ENCODE measurements at regions not wholly inside any gene's neighbourhood (a gene's known extent, or its start where the extent isn't known, plus 50 kb on each side); places are given as distances from the start of the nearest gene placed in this dataset.

DNA sequence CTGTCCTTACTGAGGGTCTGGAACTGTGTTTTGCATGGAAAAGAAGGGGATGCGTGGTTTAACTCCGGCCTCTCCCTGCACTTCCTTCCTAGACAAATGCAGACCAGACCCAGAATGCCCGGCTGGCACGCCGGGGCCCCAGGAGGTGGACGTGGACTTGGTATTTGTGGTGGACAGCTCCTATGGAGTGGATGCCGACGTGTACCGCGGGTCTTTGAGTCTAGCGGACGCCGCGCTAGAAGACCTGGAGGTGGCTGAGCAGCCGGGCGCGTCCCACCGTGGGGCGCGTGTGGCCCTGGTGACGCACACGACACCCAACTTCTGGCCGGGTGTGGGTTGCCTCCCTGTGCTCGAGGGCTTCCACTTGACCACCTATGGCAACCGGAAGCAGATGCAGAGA is 81.8 kb upstream of the COL6A5 start:
- TF ChIP-seq, protein P1, sequence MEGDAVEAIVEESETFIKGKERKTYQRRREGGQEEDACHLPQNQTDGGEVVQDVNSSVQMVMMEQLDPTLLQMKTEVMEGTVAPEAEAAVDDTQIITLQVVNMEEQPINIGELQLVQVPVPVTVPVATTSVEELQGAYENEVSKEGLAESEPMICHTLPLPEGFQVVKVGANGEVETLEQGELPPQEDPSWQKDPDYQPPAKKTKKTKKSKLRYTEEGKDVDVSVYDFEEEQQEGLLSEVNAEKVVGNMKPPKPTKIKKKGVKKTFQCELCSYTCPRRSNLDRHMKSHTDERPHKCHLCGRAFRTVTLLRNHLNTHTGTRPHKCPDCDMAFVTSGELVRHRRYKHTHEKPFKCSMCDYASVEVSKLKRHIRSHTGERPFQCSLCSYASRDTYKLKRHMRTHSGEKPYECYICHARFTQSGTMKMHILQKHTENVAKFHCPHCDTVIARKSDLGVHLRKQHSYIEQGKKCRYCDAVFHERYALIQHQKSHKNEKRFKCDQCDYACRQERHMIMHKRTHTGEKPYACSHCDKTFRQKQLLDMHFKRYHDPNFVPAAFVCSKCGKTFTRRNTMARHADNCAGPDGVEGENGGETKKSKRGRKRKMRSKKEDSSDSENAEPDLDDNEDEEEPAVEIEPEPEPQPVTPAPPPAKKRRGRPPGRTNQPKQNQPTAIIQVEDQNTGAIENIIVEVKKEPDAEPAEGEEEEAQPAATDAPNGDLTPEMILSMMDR (conservative IDR thresholded peaks at IDR 0.05; ENCODE audit: low read length): no peak
- no peaks in the 10 kb centered on the region for H3F3A ChIP-seq (ENCODE audit: low read depth)
- no peaks in the 10 kb centered on the region for H3K9me2 ChIP-seq (replicated peaks; ENCODE audit: low read depth, low read length)
- H3K4me3 ChIP-seq (ENCODE audit: low read length, poor library complexity, severe bottlenecking): no peak overlapping the region
- no peaks in the 10 kb centered on the region for H3K9me3 ChIP-seq (ENCODE audit: insufficient read depth, low read depth, low read length)
- no peaks in the 10 kb centered on the region for H3K79me2 ChIP-seq (ENCODE audit: insufficient read depth, low read length)
- no peak overlapping the region for H3K4me2 ChIP-seq (ENCODE audit: low read depth, low read length, poor library complexity, severe bottlenecking)
- H4K20me1 ChIP-seq (ENCODE audit: insufficient read depth, low read length, poor library complexity, severe bottlenecking): no peaks in the 10 kb centered on the region
- H3K9ac ChIP-seq (ENCODE audit: low read depth, low read length, poor library complexity, severe bottlenecking): no peak overlapping the region
- no peaks in the 10 kb centered on the region for H3K27me3 ChIP-seq (ENCODE audit: insufficient read depth, low read length, poor library complexity, severe bottlenecking)
- no peak overlapping the region for H2AFZ ChIP-seq (ENCODE audit: low read length)
- no peaks in the 10 kb centered on the region for H3K4me1 ChIP-seq (ENCODE audit: insufficient read depth, low read length, poor library complexity, severe bottlenecking)
- H3K36me3 ChIP-seq (ENCODE audit: insufficient read depth, low read length): no peaks in the 10 kb centered on the region

GRCh38 chr3:130266817-130267216 is 78.7 kb upstream of the COL6A5 start:
- H3K4me1 ChIP-seq (ENCODE audit: insufficient read depth, low read length, poor library complexity, severe bottlenecking): no peaks in the 10 kb centered on the region
- no peak overlapping the region for H3K4me2 ChIP-seq (ENCODE audit: low read depth, low read length, poor library complexity, severe bottlenecking)
- no peak overlapping the region for H3K9ac ChIP-seq (ENCODE audit: low read depth, low read length, poor library complexity, severe bottlenecking)
- no peak overlapping the region for H3K4me3 ChIP-seq (ENCODE audit: low read length, poor library complexity, severe bottlenecking)
- H3K27me3 ChIP-seq (ENCODE audit: insufficient read depth, low read length, poor library complexity, severe bottlenecking): no peaks in the 10 kb centered on the region
- H2AFZ ChIP-seq (ENCODE audit: low read length): no peak overlapping the region
- H3K9me2 ChIP-seq (replicated peaks; ENCODE audit: low read depth, low read length): no peaks in the 10 kb centered on the region
- no peaks in the 10 kb centered on the region for H3K36me3 ChIP-seq (ENCODE audit: insufficient read depth, low read length)
- no peak for TF ChIP-seq EZH2phosphoT487 (IDR thresholded peaks at IDR 0.05; ENCODE audit: borderline replicate concordance)
- TF ChIP-seq, protein P1 (conservative IDR thresholded peaks at IDR 0.05; ENCODE audit: low read length): no peak
- no peaks in the 10 kb centered on the region for H3K9me3 ChIP-seq (ENCODE audit: insufficient read depth, low read depth, low read length)
- H4K20me1 ChIP-seq (ENCODE audit: insufficient read depth, low read length, poor library complexity, severe bottlenecking): no peaks in the 10 kb centered on the region
- H3K79me2 ChIP-seq (ENCODE audit: insufficient read depth, low read length): no peaks in the 10 kb centered on the region
- no peaks in the 10 kb centered on the region for H3F3A ChIP-seq (ENCODE audit: low read depth)

GRCh38 chr3:130276203-130276803 is 69.2 kb upstream of the COL6A5 start:
- H3F3A ChIP-seq (ENCODE audit: low read depth): no peaks in the 10 kb centered on the region
- no peak overlapping the region for H3K4me3 ChIP-seq (ENCODE audit: low read length, poor library complexity, severe bottlenecking)
- no peaks in the 10 kb centered on the region for H3K9me3 ChIP-seq (ENCODE audit: insufficient read depth, low read depth, low read length)
- H3K9ac ChIP-seq (ENCODE audit: low read depth, low read length, poor library complexity, severe bottlenecking): no peak overlapping the region
- H3K27me3 ChIP-seq (ENCODE audit: insufficient read depth, low read length, poor library complexity, severe bottlenecking): no peaks in the 10 kb centered on the region
- H3K4me2 ChIP-seq (ENCODE audit: low read depth, low read length, poor library complexity, severe bottlenecking): peak overlapping the region; percentile 3
- H3K79me2 ChIP-seq (ENCODE audit: insufficient read depth, low read length): no peaks in the 10 kb centered on the region
- H2AFZ ChIP-seq (ENCODE audit: low read length): peak overlapping the region; percentile 39
- no peaks in the 10 kb centered on the region for H3K36me3 ChIP-seq (ENCODE audit: insufficient read depth, low read length)
- H3K9me2 ChIP-seq (replicated peaks; ENCODE audit: low read depth, low read length): no peaks in the 10 kb centered on the region
- H4K20me1 ChIP-seq (ENCODE audit: insufficient read depth, low read length, poor library complexity, severe bottlenecking): no peaks in the 10 kb centered on the region
- TF ChIP-seq, protein P1 (conservative IDR thresholded peaks at IDR 0.05; ENCODE audit: low read length): peak; percentile 95
- no peak for TF ChIP-seq EZH2phosphoT487 (IDR thresholded peaks at IDR 0.05; ENCODE audit: borderline replicate concordance)
- H3K4me1 ChIP-seq (ENCODE audit: insufficient read depth, low read length, poor library complexity, severe bottlenecking): no peaks in the 10 kb centered on the region
